ENCODE measurements at regions not wholly inside any gene's neighbourhood (a gene's known extent, or its start where the extent isn't known, plus 50 kb on each side); places are given as distances from the start of the nearest gene placed in this dataset.

GRCh38 chr12:13443498-13443897, 247.0 kb downstream of the EMP1 start:
- Histone ChIP-seq H3K36me3 (ENCODE audit: control insufficient read depth, insufficient read depth, low read length) (no peaks in the 10 kb centered on the region), H3K27me3 (ENCODE audit: control insufficient read depth, insufficient read depth, low read length) (no peaks in the 10 kb centered on the region), H3K9me3 (ENCODE audit: control insufficient read depth, insufficient read depth, low read depth, low read length) (no peaks in the 10 kb centered on the region), H3K4me3 (ENCODE audit: low read depth in 2 of 2, low read length in 2 of 2) (no peak overlapping the region), H3K4me1 (ENCODE audit: control insufficient read depth, insufficient read depth, low read length) (no peaks in the 10 kb centered on the region), H3K27ac (ENCODE audit: low read length) (no peak overlapping the region)
- no peak for ATAC-seq
- DNase-seq (ENCODE audit: low read depth, low spot score) = no peak
- in situ Hi-C loops (cut with HindIII; ENCODE audit: low pct_unique_long_range_greater_than_20kb, low sequenced_read_pairs) = no loop called here
- POLR2A ChIA-PET = no interaction called here
- intact Hi-C loops (cut with micrococcal nuclease; ENCODE audit: unreplicated experiment) = no loop called here
- no peak for TF ChIP-seq REST (IDR thresholded peaks at IDR 0.05; ENCODE audit: insufficient read depth in 1 of 2, low read depth in 2 of 2, low read length in 1 of 2)
- TF ChIP-seq TCF7L2 (IDR thresholded peaks at IDR 0.05; ENCODE audit: low read depth, low read length) = no peak
- no peak for TF ChIP-seq SIN3A (IDR thresholded peaks at IDR 0.05; ENCODE audit: borderline replicate concordance, insufficient read depth, low read depth, low read length)
- no peak for TF ChIP-seq POLR2AphosphoS5 (IDR thresholded peaks at IDR 0.05; ENCODE audit: low read depth, low read length)
- TF ChIP-seq, protein P1, sequence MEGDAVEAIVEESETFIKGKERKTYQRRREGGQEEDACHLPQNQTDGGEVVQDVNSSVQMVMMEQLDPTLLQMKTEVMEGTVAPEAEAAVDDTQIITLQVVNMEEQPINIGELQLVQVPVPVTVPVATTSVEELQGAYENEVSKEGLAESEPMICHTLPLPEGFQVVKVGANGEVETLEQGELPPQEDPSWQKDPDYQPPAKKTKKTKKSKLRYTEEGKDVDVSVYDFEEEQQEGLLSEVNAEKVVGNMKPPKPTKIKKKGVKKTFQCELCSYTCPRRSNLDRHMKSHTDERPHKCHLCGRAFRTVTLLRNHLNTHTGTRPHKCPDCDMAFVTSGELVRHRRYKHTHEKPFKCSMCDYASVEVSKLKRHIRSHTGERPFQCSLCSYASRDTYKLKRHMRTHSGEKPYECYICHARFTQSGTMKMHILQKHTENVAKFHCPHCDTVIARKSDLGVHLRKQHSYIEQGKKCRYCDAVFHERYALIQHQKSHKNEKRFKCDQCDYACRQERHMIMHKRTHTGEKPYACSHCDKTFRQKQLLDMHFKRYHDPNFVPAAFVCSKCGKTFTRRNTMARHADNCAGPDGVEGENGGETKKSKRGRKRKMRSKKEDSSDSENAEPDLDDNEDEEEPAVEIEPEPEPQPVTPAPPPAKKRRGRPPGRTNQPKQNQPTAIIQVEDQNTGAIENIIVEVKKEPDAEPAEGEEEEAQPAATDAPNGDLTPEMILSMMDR (IDR thresholded peaks at IDR 0.05) = no peak
- CTCF ChIA-PET = no interaction called here
- BruUV-seq (replicated peaks) = no TSS peak

GRCh38 chr12:13443028-13443427, 246.5 kb downstream of the EMP1 start:
- no peaks in the 10 kb centered on the region for H3K9me3 ChIP-seq (ENCODE audit: control insufficient read depth, insufficient read depth, low read depth, low read length)
- no peak for DNase-seq (ENCODE audit: low read depth, low spot score)
- CTCF ChIA-PET = no interaction called here

More at GRCh38 chr12:13443028-13443427, 246.5 kb downstream of the EMP1 start:
- in situ Hi-C loops (cut with HindIII; ENCODE audit: low pct_unique_long_range_greater_than_20kb, low sequenced_read_pairs) (no loop called here), intact Hi-C loops (cut with micrococcal nuclease; ENCODE audit: unreplicated experiment) (no loop called here)
- ATAC-seq = no peak
- Histone ChIP-seq H3K27me3 (ENCODE audit: control insufficient read depth, insufficient read depth, low read length) (no peaks in the 10 kb centered on the region), H3K36me3 (ENCODE audit: control insufficient read depth, insufficient read depth, low read length) (no peaks in the 10 kb centered on the region), H3K4me1 (ENCODE audit: control insufficient read depth, insufficient read depth, low read length) (no peaks in the 10 kb centered on the region), H3K4me3 (ENCODE audit: low read depth in 2 of 2, low read length in 2 of 2) (no peak overlapping the region), H3K27ac (ENCODE audit: low read length) (no peak overlapping the region)
- POLR2A ChIA-PET = no interaction called here
- TF ChIP-seq, protein P1 (IDR thresholded peaks at IDR 0.05) = no peak
- TF ChIP-seq SIN3A (IDR thresholded peaks at IDR 0.05; ENCODE audit: borderline replicate concordance, insufficient read depth, low read depth, low read length) = no peak
- no peak for TF ChIP-seq REST (IDR thresholded peaks at IDR 0.05; ENCODE audit: insufficient read depth in 1 of 2, low read depth in 2 of 2, low read length in 1 of 2)
- no peak for TF ChIP-seq POLR2AphosphoS5 (IDR thresholded peaks at IDR 0.05; ENCODE audit: low read depth, low read length)
- no peak for TF ChIP-seq TCF7L2 (IDR thresholded peaks at IDR 0.05; ENCODE audit: low read depth, low read length)
- no TSS peak for BruUV-seq (replicated peaks)

Measured in Panc1 (cell line).